HepG2 (cell line): ENCODE measurements at regions not wholly inside any gene's neighbourhood (a gene's known extent, or its start where the extent isn't known, plus 50 kb on each side); places are given as distances from the start of the nearest gene placed in this dataset.

Experiments used
- ATAC-seq: fragments of 200-7000 bp; cut with Tn5 transposase; 3 replicates; pipeline ENCODE4 v1.9.1; 2020; ENCODE audit warnings: mild to moderate bottlenecking, moderate library complexity
- BruUV-seq: library from RNA; stranded (reverse); fragments of 400-500 nt; replicated peaks from 2 replicates; lab custom pipeline; 2021; lab: Mats Ljungman, UMichigan
- CTCF ChIA-PET: fragments of 300-600 bp; formaldehyde crosslinking; extraction: SDS; loops from one replicate; lab custom pipeline; 2021; ENCODE audit warnings: low total read pairs, inconsistent platforms, low intra/inter-chr PET ratio; lab: Yijun Ruan, JAX
- POLR2A ChIA-PET: fragments of 350-600 bp; sonication (Branson Sonifier 250); formaldehyde crosslinking; loops from one replicate; lab custom pipeline; 2020; ENCODE audit warnings: antibody characterized with exemption, inconsistent platforms; lab: Yijun Ruan, JAX
- DNase-seq: peaks from one replicate; pipeline ENCODE4 v3.0.0-alpha.2; 2015; ENCODE audit warnings: low spot score
- FAIRE-seq: peaks from 3 replicates; lab custom pipeline; 2011; peaks lifted over from hg19 to GRCh38; lab: Jason Lieb, UNC
- H2AFZ ChIP-seq: one replicate; pipeline ENCODE4 v1.6.1; 2011; ENCODE audit warnings: low read length, inconsistent platforms
- H3K27ac ChIP-seq: fragments of 300-600 bp; 3 replicates; pipeline ENCODE4 v1.8.0; 2011; ENCODE audit warnings: mixed run types, mild to moderate bottlenecking, mixed read lengths, low read length, inconsistent platforms; ENCODE audit not compliant: insufficient read depth; ENCODE audit errors: extremely low read length
- H3K27me3 ChIP-seq, 2 experiments: fragments of 200-600 bp in 1 of 2; 2 replicates in 1 of 2; 3 replicates in 1 of 2; pipeline versions ENCODE4 v1.6.0 to v1.8.0; 2011; ENCODE audit warnings: low read length in 2 of 2, mild to moderate bottlenecking in 2 of 2, moderate library complexity in 2 of 2, inconsistent platforms in 1 of 2; ENCODE audit not compliant: insufficient read depth in 2 of 2, control insufficient read depth in 1 of 2
- H3K36me3 ChIP-seq, 2 experiments: fragments of 200-600 bp in 1 of 2; replicated peaks in 1 of 2; 2 replicates in 1 of 2; 3 replicates in 1 of 2; pipeline versions ENCODE4 v1.5.1 to v1.8.0; 2011; ENCODE audit warnings: low read length in 2 of 2, inconsistent platforms in 1 of 2; ENCODE audit not compliant: insufficient read depth in 2 of 2, control insufficient read depth in 1 of 2
- H3K4me1 ChIP-seq: 2 replicates; pipeline ENCODE4 v1.5.1; 2012; ENCODE audit warnings: low read length, inconsistent platforms; ENCODE audit not compliant: insufficient read depth
- H3K4me2 ChIP-seq: 2 replicates; pipeline ENCODE4 v1.6.0; 2011; ENCODE audit warnings: low read depth, low read length, inconsistent platforms
- H3K4me3 ChIP-seq, 3 experiments: fragments of 200-600 bp in 1 of 3; sonication (generic), shearing (Covaris generic) in 1 of 3; replicated peaks in 1 of 3; 2 replicates each; pipeline ENCODE4 v1.5.1; 2011 to 2016; ENCODE audit warnings: low read length in 3 of 3, inconsistent platforms in 2 of 3, low read depth in 2 of 3, mild to moderate bottlenecking in 2 of 3, control low read depth in 1 of 3, mixed read lengths in 1 of 3; ENCODE audit not compliant: insufficient read depth in 1 of 3
- H3K79me2 ChIP-seq: one replicate; pipeline ENCODE4 v1.6.1; 2011; ENCODE audit warnings: low read length, inconsistent platforms; ENCODE audit not compliant: insufficient read depth
- H3K9ac ChIP-seq: 2 replicates; pipeline ENCODE4 v1.6.0; 2011; ENCODE audit warnings: mild to moderate bottlenecking, low read depth, low read length, inconsistent platforms; ENCODE audit not compliant: insufficient read depth
- H3K9me3 ChIP-seq: 2 replicates; pipeline ENCODE4 v1.5.1; 2012; ENCODE audit warnings: mild to moderate bottlenecking, low read length
- H4K20me1 ChIP-seq: 2 replicates; pipeline ENCODE4 v1.6.0; 2011; ENCODE audit warnings: inconsistent platforms, mild to moderate bottlenecking, low read length, moderate library complexity; ENCODE audit not compliant: insufficient read depth
- CBX2 ChIP-seq, 2 experiments: fragments of 200-600 bp in 1 of 2; sonication (generic); formaldehyde crosslinking in 1 of 2; IDR thresholded peaks; 2 replicates each; pipeline versions ENCODE4 v1.7.0 to v1.8.1; 2018 to 2022; ENCODE audit warnings: low read depth in 2 of 2, low read length in 1 of 2, mild to moderate bottlenecking in 1 of 2, missing genetic modification reagents in 1 of 2
- MIER3 ChIP-seq: IDR thresholded peaks from 2 replicates; pipeline ENCODE4 v1.6.1; 2016; ENCODE audit warnings: missing compliant biosample characterization, borderline replicate concordance
- WGBS: methylation state at CpG from one replicate; pipeline ENCODE4 v1.1.6; 2017; ENCODE audit warnings: low lambda C conversion rate; 5-methylcytosine and 5-hydroxymethylcytosine counted together
- in situ Hi-C: cut with HindIII; loops from 2 replicates; pipeline ENCODE4 v1.10.0; 2017; ENCODE audit warnings: low pct_unique_long_range_greater_than_20kb; ENCODE audit not compliant: extremely low pct_ligation_motif_present
- intact Hi-C: fragments of 100-400 bp; cut with micrococcal nuclease; formaldehyde crosslinking; loops from one replicate; pipeline ENCODE4 v1.10.0; 2022; ENCODE audit not compliant: unreplicated experiment
- TF ChIP-seq, protein P1 (sequence below): sonication (generic); formaldehyde crosslinking; IDR thresholded peaks from 2 replicates; pipeline ENCODE4 v1.8.0; 2022; ENCODE audit warnings: mild to moderate bottlenecking, missing genetic modification reagents, moderate library complexity
- TF ChIP-seq, protein P2 (sequence below): sonication (generic); formaldehyde crosslinking; IDR thresholded peaks from 2 replicates; pipeline ENCODE4 v1.5.0; 2020; ENCODE audit warnings: mild to moderate bottlenecking, missing genetic modification reagents
- TF ChIP-seq, protein P3 (sequence below): sonication (generic); formaldehyde crosslinking; IDR thresholded peaks from 2 replicates; pipeline ENCODE4 v1.5.1; 2020; ENCODE audit warnings: mild to moderate bottlenecking, missing genetic modification reagents, moderate library complexity
- TF ChIP-seq, protein P4 (sequence below): IDR thresholded peaks from 2 replicates; pipeline ENCODE4 v1.6.1; 2012; ENCODE audit warnings: low read length, improper control_type of control experiment
- TF ChIP-seq, protein P5 (sequence below): sonication (generic); formaldehyde crosslinking; IDR thresholded peaks from 2 replicates; pipeline ENCODE4 v1.5.1; 2020; ENCODE audit warnings: missing genetic modification reagents, mild to moderate bottlenecking, borderline replicate concordance
- TF ChIP-seq, protein P6 (sequence below): sonication (generic); formaldehyde crosslinking; conservative IDR thresholded peaks from 2 replicates; pipeline ENCODE4 v1.8.0; 2022; ENCODE audit warnings: low read depth, missing genetic modification reagents

DNA sequence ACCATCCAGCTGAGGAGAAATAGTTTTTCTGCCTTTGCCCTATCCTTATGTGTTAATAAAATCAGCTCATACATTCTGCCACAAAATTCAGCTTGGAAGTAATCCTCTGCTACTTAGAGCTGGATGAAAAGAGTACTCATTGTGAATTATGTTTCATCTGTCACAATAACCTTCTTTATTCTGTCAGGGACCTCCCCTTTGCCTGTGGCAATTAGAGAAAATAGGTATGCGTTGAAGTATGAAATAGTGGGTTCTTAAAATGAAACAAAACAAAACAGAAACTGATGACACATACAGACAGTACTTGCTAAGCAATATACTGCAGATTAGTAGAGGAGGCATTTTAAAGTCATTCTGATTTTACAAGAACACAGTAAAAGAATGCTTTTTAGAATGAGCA is 578.5 kb downstream of the USP25 start:
- POLR2A ChIA-PET, result no interaction called here
- intact Hi-C loops, result no loop called here
- 85% methylated on average over 1 of the region's 1 CpG for WGBS
- no peak overlapping the region for H3K4me2 ChIP-seq
- no peak overlapping the region for H3K27ac ChIP-seq
- no peaks in the 10 kb centered on the region for H3K36me3 ChIP-seq
- H3K9me3 ChIP-seq, result no peaks in the 10 kb centered on the region
- no peaks in the 10 kb centered on the region for H3K79me2 ChIP-seq
- ATAC-seq (no peak), DNase-seq (no peak), FAIRE-seq (no peak)
- no peak overlapping the region for H2AFZ ChIP-seq
- H3K27me3 ChIP-seq, result no peaks in the 10 kb centered on the region
- CTCF ChIA-PET, result no interaction called here
- no peaks in the 10 kb centered on the region for H3K4me1 ChIP-seq
- BruUV-seq, result no TSS peak
- H4K20me1 ChIP-seq, result no peaks in the 10 kb centered on the region
- H3K4me3 ChIP-seq, result no peak overlapping the region
- no peak overlapping the region for H3K9ac ChIP-seq
- in situ Hi-C loops, result no loop called here
- TF ChIP-seq MIER3 (CRISPR knock-in tag) (no peak), CBX2 (IDR thresholded peaks at IDR 0.05; ENCODE audit: low read depth, low read length) (no peak), CBX2 (CRISPR knock-in tag; IDR thresholded peaks at IDR 0.05; ENCODE audit: low read depth) (no peak)
- TF ChIP-seq, protein P1, sequence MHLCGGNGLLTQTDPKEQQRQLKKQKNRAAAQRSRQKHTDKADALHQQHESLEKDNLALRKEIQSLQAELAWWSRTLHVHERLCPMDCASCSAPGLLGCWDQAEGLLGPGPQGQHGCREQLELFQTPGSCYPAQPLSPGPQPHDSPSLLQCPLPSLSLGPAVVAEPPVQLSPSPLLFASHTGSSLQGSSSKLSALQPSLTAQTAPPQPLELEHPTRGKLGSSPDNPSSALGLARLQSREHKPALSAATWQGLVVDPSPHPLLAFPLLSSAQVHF, result no peak
- TF ChIP-seq, protein P2, sequence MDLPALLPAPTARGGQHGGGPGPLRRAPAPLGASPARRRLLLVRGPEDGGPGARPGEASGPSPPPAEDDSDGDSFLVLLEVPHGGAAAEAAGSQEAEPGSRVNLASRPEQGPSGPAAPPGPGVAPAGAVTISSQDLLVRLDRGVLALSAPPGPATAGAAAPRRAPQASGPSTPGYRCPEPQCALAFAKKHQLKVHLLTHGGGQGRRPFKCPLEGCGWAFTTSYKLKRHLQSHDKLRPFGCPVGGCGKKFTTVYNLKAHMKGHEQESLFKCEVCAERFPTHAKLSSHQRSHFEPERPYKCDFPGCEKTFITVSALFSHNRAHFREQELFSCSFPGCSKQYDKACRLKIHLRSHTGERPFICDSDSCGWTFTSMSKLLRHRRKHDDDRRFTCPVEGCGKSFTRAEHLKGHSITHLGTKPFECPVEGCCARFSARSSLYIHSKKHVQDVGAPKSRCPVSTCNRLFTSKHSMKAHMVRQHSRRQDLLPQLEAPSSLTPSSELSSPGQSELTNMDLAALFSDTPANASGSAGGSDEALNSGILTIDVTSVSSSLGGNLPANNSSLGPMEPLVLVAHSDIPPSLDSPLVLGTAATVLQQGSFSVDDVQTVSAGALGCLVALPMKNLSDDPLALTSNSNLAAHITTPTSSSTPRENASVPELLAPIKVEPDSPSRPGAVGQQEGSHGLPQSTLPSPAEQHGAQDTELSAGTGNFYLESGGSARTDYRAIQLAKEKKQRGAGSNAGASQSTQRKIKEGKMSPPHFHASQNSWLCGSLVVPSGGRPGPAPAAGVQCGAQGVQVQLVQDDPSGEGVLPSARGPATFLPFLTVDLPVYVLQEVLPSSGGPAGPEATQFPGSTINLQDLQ, result no peak
- TF ChIP-seq, protein P3, sequence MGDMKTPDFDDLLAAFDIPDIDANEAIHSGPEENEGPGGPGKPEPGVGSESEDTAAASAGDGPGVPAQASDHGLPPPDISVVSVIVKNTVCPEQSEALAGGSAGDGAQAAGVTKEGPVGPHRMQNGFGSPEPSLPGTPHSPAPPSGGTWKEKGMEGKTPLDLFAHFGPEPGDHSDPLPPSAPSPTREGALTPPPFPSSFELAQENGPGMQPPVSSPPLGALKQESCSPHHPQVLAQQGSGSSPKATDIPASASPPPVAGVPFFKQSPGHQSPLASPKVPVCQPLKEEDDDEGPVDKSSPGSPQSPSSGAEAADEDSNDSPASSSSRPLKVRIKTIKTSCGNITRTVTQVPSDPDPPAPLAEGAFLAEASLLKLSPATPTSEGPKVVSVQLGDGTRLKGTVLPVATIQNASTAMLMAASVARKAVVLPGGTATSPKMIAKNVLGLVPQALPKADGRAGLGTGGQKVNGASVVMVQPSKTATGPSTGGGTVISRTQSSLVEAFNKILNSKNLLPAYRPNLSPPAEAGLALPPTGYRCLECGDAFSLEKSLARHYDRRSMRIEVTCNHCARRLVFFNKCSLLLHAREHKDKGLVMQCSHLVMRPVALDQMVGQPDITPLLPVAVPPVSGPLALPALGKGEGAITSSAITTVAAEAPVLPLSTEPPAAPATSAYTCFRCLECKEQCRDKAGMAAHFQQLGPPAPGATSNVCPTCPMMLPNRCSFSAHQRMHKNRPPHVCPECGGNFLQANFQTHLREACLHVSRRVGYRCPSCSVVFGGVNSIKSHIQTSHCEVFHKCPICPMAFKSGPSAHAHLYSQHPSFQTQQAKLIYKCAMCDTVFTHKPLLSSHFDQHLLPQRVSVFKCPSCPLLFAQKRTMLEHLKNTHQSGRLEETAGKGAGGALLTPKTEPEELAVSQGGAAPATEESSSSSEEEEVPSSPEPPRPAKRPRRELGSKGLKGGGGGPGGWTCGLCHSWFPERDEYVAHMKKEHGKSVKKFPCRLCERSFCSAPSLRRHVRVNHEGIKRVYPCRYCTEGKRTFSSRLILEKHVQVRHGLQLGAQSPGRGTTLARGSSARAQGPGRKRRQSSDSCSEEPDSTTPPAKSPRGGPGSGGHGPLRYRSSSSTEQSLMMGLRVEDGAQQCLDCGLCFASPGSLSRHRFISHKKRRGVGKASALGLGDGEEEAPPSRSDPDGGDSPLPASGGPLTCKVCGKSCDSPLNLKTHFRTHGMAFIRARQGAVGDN (CRISPR knock-in tag), result no peak
- TF ChIP-seq, protein P4, sequence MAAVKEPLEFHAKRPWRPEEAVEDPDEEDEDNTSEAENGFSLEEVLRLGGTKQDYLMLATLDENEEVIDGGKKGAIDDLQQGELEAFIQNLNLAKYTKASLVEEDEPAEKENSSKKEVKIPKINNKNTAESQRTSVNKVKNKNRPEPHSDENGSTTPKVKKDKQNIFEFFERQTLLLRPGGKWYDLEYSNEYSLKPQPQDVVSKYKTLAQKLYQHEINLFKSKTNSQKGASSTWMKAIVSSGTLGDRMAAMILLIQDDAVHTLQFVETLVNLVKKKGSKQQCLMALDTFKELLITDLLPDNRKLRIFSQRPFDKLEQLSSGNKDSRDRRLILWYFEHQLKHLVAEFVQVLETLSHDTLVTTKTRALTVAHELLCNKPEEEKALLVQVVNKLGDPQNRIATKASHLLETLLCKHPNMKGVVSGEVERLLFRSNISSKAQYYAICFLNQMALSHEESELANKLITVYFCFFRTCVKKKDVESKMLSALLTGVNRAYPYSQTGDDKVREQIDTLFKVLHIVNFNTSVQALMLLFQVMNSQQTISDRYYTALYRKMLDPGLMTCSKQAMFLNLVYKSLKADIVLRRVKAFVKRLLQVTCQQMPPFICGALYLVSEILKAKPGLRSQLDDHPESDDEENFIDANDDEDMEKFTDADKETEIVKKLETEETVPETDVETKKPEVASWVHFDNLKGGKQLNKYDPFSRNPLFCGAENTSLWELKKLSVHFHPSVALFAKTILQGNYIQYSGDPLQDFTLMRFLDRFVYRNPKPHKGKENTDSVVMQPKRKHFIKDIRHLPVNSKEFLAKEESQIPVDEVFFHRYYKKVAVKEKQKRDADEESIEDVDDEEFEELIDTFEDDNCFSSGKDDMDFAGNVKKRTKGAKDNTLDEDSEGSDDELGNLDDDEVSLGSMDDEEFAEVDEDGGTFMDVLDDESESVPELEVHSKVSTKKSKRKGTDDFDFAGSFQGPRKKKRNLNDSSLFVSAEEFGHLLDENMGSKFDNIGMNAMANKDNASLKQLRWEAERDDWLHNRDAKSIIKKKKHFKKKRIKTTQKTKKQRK, result no peak
- TF ChIP-seq, protein P5, sequence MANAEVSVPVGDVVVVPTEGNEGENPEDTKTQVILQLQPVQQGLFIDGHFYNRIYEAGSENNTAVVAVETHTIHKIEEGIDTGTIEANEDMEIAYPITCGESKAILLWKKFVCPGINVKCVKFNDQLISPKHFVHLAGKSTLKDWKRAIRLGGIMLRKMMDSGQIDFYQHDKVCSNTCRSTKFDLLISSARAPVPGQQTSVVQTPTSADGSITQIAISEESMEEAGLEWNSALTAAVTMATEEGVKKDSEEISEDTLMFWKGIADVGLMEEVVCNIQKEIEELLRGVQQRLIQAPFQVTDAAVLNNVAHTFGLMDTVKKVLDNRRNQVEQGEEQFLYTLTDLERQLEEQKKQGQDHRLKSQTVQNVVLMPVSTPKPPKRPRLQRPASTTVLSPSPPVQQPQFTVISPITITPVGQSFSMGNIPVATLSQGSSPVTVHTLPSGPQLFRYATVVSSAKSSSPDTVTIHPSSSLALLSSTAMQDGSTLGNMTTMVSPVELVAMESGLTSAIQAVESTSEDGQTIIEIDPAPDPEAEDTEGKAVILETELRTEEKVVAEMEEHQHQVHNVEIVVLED (CRISPR knock-in tag), result no peak
- TF ChIP-seq, protein P6, sequence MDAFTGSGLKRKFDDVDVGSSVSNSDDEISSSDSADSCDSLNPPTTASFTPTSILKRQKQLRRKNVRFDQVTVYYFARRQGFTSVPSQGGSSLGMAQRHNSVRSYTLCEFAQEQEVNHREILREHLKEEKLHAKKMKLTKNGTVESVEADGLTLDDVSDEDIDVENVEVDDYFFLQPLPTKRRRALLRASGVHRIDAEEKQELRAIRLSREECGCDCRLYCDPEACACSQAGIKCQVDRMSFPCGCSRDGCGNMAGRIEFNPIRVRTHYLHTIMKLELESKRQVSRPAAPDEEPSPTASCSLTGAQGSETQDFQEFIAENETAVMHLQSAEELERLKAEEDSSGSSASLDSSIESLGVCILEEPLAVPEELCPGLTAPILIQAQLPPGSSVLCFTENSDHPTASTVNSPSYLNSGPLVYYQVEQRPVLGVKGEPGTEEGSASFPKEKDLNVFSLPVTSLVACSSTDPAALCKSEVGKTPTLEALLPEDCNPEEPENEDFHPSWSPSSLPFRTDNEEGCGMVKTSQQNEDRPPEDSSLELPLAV, result no peak
